ENCODE measurements at regions not wholly inside any gene's neighbourhood (a gene's known extent, or its start where the extent isn't known, plus 50 kb on each side); places are given as distances from the start of the nearest gene placed in this dataset.

DNA sequence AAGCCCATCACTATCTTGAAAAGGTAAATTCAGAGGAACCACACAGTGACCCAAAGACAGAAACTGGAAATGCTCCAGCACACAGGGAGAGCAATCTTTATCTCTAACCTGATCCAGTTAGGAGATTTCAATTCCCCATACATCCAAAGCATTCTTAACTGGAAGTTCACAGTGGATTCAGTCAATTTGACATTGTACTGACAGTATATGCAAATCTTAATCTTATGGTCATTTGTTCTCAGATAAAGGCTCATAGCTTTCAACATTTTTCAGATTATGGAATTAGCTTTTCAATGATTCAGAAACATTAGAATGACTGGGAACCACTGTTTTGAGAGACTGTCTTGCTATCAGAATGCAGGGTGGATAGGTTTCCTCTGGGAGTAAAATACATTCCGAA lies 1455.6 kb downstream of the OLFM4 start (continued):
- TF ChIP-seq, protein P1, sequence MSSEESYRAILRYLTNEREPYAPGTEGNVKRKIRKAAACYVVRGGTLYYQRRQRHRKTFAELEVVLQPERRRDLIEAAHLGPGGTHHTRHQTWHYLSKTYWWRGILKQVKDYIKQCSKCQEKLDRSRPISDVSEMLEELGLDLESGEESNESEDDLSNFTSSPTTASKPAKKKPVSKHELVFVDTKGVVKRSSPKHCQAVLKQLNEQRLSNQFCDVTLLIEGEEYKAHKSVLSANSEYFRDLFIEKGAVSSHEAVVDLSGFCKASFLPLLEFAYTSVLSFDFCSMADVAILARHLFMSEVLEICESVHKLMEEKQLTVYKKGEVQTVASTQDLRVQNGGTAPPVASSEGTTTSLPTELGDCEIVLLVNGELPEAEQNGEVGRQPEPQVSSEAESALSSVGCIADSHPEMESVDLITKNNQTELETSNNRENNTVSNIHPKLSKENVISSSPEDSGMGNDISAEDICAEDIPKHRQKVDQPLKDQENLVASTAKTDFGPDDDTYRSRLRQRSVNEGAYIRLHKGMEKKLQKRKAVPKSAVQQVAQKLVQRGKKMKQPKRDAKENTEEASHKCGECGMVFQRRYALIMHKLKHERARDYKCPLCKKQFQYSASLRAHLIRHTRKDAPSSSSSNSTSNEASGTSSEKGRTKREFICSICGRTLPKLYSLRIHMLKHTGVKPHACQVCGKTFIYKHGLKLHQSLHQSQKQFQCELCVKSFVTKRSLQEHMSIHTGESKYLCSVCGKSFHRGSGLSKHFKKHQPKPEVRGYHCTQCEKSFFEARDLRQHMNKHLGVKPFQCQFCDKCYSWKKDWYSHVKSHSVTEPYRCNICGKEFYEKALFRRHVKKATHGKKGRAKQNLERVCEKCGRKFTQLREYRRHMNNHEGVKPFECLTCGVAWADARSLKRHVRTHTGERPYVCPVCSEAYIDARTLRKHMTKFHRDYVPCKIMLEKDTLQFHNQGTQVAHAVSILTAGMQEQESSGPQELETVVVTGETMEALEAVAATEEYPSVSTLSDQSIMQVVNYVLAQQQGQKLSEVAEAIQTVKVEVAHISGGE (tag by site-specific recombination; conservative IDR thresholded peaks at IDR 0.05; ENCODE audit: low read depth): no peak
- TF ChIP-seq ZNF10 (tag by site-specific recombination; IDR thresholded peaks at IDR 0.05) (no peak), PRDM1 (tag by site-specific recombination; IDR thresholded peaks at IDR 0.05) (no peak), ZNF677 (tag by site-specific recombination; IDR thresholded peaks at IDR 0.05) (no peak), FEZF1 (tag by site-specific recombination; IDR thresholded peaks at IDR 0.05) (no peak), IKZF3 (tag by site-specific recombination; IDR thresholded peaks at IDR 0.05) (no peak), ZNF530 (tag by site-specific recombination; IDR thresholded peaks at IDR 0.05; ENCODE audit: low read depth) (no peak), ZNF138 (tag by site-specific recombination; IDR thresholded peaks at IDR 0.05; ENCODE audit: borderline replicate concordance) (no peak), HOXC10 (CRISPR knock-in tag; IDR thresholded peaks at IDR 0.05) (no peak), REPIN1 (tag by site-specific recombination; IDR thresholded peaks at IDR 0.05; ENCODE audit: low read depth) (no peak)

DNA sequence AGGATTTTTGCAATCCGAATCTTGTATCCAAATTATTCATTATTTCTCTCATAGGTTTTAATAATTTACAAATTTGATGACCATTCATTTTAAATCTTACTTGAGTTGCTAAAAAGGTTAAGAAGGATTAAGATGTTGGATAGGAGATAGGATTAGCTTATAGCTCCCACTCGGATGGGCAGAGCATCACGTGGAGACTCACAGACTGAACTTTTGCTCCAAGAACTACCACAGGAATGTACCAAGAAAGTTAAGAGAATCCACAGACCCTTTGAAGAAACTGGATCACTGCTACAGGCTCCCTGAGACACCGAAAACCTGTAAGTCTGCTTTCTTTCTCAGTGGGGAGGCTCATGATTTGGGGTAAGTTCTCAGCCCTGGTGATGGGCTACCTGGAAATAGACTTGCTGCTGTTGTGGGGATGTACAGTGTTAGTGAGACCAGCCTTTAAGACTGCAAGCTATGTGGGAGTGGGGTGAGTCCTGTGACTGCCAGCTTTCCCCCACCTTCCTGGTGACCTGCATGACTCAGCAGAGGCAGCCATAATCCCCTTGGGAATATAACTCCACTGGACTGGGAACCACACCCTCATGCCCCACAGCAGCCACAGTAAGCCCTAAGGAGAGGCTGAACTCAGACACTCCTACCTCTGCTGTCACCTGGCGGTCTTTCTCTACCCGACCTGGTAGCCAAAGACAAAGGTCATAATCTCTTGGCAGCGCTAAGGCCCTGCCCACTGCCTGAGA lies 1458.0 kb downstream of the OLFM4 start:
- no peaks in the 10 kb centered on the region for H3K4me1 ChIP-seq (ENCODE audit: control insufficient read depth, insufficient read depth, low read length)
- H3K36me3 ChIP-seq (ENCODE audit: control insufficient read depth in 2 of 2, insufficient read depth in 1 of 2, low read length in 2 of 2): no peaks in the 10 kb centered on the region
- ChIA-PET POLR2A (no interaction called here), CTCF (no interaction called here)
- H3K9me3 ChIP-seq (ENCODE audit: control insufficient read depth, insufficient read depth, low read depth, low read length): no peaks in the 10 kb centered on the region
- no peak overlapping the region for H3K27ac ChIP-seq (ENCODE audit: extremely low read depth, low read depth, low read length)
- H3K4me3 ChIP-seq (ENCODE audit: low read depth, low read length): no peak overlapping the region
- TF ChIP-seq ZNF354C (tag by site-specific recombination; IDR thresholded peaks at IDR 0.05; ENCODE audit: borderline replicate concordance, low read depth) (no peak), ZNF530 (tag by site-specific recombination; IDR thresholded peaks at IDR 0.05; ENCODE audit: low read depth) (no peak), ZSCAN16 (tag by site-specific recombination; IDR thresholded peaks at IDR 0.05) (no peak), ZNF121 (tag by site-specific recombination; IDR thresholded peaks at IDR 0.05) (no peak), ZNF24 (tag by site-specific recombination; IDR thresholded peaks at IDR 0.05) (no peak), ZNF239 (tag by site-specific recombination; IDR thresholded peaks at IDR 0.05) (no peak), ZNF501 (tag by site-specific recombination; IDR thresholded peaks at IDR 0.05) (no peak)
- TF ChIP-seq, protein P2, sequence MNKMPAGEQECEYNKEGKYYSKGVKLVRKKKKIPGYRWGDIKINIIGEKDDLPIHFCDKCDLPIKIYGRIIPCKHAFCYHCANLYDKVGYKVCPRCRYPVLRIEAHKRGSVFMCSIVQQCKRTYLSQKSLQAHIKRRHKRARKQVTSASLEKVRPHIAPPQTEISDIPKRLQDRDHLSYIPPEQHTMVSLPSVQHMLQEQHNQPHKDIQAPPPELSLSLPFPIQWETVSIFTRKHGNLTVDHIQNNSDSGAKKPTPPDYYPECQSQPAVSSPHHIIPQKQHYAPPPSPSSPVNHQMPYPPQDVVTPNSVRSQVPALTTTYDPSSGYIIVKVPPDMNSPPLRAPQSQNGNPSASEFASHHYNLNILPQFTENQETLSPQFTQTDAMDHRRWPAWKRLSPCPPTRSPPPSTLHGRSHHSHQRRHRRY (tag by site-specific recombination; IDR thresholded peaks at IDR 0.05): no peak
- TF ChIP-seq, protein P3, sequence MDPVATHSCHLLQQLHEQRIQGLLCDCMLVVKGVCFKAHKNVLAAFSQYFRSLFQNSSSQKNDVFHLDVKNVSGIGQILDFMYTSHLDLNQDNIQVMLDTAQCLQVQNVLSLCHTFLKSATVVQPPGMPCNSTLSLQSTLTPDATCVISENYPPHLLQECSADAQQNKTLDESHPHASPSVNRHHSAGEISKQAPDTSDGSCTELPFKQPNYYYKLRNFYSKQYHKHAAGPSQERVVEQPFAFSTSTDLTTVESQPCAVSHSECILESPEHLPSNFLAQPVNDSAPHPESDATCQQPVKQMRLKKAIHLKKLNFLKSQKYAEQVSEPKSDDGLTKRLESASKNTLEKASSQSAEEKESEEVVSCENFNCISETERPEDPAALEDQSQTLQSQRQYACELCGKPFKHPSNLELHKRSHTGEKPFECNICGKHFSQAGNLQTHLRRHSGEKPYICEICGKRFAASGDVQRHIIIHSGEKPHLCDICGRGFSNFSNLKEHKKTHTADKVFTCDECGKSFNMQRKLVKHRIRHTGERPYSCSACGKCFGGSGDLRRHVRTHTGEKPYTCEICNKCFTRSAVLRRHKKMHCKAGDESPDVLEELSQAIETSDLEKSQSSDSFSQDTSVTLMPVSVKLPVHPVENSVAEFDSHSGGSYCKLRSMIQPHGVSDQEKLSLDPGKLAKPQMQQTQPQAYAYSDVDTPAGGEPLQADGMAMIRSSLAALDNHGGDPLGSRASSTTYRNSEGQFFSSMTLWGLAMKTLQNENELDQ (tag by site-specific recombination; IDR thresholded peaks at IDR 0.05; ENCODE audit: low read depth): no peak
- TF ChIP-seq, protein P4, sequence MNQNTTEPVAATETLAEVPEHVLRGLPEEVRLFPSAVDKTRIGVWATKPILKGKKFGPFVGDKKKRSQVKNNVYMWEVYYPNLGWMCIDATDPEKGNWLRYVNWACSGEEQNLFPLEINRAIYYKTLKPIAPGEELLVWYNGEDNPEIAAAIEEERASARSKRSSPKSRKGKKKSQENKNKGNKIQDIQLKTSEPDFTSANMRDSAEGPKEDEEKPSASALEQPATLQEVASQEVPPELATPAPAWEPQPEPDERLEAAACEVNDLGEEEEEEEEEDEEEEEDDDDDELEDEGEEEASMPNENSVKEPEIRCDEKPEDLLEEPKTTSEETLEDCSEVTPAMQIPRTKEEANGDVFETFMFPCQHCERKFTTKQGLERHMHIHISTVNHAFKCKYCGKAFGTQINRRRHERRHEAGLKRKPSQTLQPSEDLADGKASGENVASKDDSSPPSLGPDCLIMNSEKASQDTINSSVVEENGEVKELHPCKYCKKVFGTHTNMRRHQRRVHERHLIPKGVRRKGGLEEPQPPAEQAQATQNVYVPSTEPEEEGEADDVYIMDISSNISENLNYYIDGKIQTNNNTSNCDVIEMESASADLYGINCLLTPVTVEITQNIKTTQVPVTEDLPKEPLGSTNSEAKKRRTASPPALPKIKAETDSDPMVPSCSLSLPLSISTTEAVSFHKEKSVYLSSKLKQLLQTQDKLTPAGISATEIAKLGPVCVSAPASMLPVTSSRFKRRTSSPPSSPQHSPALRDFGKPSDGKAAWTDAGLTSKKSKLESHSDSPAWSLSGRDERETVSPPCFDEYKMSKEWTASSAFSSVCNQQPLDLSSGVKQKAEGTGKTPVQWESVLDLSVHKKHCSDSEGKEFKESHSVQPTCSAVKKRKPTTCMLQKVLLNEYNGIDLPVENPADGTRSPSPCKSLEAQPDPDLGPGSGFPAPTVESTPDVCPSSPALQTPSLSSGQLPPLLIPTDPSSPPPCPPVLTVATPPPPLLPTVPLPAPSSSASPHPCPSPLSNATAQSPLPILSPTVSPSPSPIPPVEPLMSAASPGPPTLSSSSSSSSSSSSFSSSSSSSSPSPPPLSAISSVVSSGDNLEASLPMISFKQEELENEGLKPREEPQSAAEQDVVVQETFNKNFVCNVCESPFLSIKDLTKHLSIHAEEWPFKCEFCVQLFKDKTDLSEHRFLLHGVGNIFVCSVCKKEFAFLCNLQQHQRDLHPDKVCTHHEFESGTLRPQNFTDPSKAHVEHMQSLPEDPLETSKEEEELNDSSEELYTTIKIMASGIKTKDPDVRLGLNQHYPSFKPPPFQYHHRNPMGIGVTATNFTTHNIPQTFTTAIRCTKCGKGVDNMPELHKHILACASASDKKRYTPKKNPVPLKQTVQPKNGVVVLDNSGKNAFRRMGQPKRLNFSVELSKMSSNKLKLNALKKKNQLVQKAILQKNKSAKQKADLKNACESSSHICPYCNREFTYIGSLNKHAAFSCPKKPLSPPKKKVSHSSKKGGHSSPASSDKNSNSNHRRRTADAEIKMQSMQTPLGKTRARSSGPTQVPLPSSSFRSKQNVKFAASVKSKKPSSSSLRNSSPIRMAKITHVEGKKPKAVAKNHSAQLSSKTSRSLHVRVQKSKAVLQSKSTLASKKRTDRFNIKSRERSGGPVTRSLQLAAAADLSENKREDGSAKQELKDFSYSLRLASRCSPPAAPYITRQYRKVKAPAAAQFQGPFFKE (tag by site-specific recombination; IDR thresholded peaks at IDR 0.05; ENCODE audit: borderline replicate concordance): no peak
- TF ChIP-seq, protein P5, sequence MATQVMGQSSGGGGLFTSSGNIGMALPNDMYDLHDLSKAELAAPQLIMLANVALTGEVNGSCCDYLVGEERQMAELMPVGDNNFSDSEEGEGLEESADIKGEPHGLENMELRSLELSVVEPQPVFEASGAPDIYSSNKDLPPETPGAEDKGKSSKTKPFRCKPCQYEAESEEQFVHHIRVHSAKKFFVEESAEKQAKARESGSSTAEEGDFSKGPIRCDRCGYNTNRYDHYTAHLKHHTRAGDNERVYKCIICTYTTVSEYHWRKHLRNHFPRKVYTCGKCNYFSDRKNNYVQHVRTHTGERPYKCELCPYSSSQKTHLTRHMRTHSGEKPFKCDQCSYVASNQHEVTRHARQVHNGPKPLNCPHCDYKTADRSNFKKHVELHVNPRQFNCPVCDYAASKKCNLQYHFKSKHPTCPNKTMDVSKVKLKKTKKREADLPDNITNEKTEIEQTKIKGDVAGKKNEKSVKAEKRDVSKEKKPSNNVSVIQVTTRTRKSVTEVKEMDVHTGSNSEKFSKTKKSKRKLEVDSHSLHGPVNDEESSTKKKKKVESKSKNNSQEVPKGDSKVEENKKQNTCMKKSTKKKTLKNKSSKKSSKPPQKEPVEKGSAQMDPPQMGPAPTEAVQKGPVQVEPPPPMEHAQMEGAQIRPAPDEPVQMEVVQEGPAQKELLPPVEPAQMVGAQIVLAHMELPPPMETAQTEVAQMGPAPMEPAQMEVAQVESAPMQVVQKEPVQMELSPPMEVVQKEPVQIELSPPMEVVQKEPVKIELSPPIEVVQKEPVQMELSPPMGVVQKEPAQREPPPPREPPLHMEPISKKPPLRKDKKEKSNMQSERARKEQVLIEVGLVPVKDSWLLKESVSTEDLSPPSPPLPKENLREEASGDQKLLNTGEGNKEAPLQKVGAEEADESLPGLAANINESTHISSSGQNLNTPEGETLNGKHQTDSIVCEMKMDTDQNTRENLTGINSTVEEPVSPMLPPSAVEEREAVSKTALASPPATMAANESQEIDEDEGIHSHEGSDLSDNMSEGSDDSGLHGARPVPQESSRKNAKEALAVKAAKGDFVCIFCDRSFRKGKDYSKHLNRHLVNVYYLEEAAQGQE (tag by site-specific recombination; IDR thresholded peaks at IDR 0.05): no peak
